ENCODE measurements at regions not wholly inside any gene's neighbourhood (a gene's known extent, or its start where the extent isn't known, plus 50 kb on each side); places are given as distances from the start of the nearest gene placed in this dataset.
"Not testable (repeated sequence)": the region's sequence is repeated elsewhere in the genome, so short reads cannot be mapped to it uniquely, and the experiment has no call there.

DNA sequence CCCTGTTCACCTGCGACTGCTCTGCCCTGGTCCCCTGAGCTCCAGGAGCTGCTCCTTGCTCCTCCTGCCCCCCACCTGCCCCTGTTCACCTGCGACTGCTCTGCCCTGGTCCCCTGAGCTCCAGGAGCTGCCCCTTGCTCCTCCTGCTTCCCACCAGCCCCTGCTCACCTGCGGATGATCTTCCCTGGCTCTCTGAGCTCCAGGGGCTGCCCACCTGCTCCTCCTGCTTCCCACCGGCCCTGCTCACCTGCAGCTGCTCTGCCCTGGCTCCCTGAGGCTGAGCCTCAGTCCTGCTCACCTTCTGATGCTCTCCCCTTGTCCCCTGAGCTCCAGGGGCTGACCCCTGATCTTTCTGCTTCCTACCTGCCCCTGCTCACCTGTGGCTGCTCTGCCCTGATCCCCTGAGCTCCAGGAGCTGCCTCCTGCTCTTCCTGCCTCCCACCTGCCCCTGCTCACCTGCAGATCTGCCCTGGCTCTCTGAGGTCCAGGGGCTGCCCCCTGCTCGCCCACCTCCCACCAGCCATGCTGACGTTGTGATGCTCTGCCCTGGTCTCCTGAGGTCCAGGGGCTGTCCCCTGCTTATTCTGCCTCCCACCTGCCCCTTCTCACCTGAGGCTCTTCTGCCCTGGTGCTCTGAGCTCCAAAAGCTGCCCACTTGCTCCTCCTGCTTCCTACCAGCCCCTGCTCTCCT lies 219.2 kb downstream of the TMEM121 start:
- no peak for DNase-seq (ENCODE audit: low read depth)
- H3K4me3 ChIP-seq (ENCODE audit: control insufficient read depth, low read depth, low read length), result no peak overlapping the region
- TF ChIP-seq, protein P1, sequence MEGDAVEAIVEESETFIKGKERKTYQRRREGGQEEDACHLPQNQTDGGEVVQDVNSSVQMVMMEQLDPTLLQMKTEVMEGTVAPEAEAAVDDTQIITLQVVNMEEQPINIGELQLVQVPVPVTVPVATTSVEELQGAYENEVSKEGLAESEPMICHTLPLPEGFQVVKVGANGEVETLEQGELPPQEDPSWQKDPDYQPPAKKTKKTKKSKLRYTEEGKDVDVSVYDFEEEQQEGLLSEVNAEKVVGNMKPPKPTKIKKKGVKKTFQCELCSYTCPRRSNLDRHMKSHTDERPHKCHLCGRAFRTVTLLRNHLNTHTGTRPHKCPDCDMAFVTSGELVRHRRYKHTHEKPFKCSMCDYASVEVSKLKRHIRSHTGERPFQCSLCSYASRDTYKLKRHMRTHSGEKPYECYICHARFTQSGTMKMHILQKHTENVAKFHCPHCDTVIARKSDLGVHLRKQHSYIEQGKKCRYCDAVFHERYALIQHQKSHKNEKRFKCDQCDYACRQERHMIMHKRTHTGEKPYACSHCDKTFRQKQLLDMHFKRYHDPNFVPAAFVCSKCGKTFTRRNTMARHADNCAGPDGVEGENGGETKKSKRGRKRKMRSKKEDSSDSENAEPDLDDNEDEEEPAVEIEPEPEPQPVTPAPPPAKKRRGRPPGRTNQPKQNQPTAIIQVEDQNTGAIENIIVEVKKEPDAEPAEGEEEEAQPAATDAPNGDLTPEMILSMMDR (IDR thresholded peaks at IDR 0.05; ENCODE audit: control insufficient read depth, insufficient read depth, low read depth, low read length, missing control alignments), result no peak

DNA sequence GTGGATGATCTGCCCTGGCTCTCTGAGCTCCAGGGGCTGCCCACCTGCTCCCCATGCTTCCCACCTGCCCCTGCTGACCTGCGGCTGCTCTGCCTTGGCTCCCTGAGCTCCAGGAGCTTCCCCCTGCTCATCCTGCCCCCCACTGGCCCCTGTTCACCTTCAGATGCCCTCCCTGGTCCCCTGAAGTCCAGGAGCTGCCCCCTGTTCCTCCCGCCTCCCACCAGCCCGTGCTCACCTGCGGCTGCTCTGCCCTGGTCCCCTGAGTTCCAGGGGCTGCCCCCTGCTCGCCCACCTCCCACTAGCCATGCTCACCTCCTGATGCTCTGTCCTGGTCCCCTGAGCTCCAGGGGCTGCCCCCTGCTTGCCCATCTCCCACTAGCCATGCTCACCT lies 219.7 kb downstream of the TMEM121 start:
- DNase-seq (ENCODE audit: low read depth), result no peak
- TF ChIP-seq, protein P1 (IDR thresholded peaks at IDR 0.05; ENCODE audit: control insufficient read depth, insufficient read depth, low read depth, low read length, missing control alignments), result no peak
- H3K4me3 ChIP-seq (ENCODE audit: control insufficient read depth, low read depth, low read length), result no peak overlapping the region

DNA sequence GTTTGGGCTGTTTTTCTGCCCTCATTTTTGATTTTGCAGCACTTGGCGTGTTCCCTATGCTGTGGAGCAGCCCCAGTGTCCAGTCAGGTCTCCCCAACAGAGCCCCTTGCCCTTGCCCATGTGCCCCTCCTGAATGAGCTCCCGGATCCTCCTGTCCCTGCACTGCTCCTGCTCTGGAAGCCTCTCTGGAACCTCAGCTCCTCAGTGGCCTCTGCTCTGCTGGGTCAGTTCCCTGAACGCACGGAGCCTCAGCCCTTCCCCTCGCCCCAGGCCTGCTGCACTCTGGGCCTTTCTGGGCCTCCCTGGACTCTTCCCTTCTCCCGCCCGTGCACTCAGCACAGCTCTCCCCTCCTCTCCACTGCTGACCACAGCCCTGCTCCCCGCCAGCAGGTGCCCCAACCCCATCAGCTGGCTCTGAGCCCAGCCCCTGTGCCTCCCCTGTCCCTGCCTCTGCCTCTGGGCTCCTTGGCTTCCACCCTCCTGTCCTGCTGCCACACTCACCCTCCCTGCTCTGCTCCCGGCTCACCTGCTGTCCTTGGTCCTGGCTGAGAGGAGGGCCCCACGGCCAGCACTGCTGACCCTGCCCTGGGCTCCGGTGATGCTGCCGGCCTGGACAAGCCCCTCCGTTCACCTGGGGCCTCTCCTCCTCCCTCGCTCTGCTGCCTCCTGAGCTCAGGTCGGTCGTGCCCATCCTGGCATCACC lies 220.6 kb downstream of the TMEM121 start:
- not testable (repeated sequence) for DNase-seq (ENCODE audit: low read depth); H3K4me3 ChIP-seq (ENCODE audit: control insufficient read depth, low read depth, low read length)

DNA sequence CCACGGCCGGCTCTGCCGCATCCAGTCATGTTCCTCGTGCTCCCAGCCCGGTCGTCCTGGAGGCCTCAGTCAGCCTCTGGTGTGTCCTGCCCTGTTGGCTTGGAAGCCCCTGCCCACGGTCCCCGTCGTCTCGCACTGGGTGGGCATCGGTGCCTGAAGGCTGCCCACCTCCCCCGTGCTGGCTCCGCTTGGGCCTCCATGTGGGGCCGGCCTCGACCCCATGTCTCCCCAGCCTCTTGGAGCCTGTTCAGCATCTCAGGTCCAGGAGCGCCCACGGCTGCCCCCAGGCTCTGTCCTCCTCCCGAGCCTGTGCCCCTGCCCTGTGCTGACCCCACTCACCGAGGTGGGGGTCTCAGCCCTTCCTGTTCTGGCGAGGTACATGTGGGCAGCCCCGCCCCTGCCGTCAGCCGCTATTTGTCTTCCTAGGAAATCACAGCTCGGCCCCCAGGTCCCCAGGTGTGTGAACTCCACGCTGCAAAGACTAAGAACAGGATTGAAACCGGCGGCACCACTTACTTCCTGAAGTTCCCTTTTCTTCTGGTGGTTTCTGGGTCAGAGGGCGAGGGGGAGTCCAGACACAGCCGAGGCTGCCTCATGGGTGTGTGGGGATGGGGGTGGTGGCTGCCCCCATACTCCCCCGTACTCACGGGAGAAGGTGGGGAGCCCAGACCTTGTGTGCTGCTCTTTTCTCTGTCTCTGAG lies 221.3 kb downstream of the TMEM121 start:
- not testable (repeated sequence) for DNase-seq (ENCODE audit: low read depth); H3K4me3 ChIP-seq (ENCODE audit: control insufficient read depth, low read depth, low read length)

DNA sequence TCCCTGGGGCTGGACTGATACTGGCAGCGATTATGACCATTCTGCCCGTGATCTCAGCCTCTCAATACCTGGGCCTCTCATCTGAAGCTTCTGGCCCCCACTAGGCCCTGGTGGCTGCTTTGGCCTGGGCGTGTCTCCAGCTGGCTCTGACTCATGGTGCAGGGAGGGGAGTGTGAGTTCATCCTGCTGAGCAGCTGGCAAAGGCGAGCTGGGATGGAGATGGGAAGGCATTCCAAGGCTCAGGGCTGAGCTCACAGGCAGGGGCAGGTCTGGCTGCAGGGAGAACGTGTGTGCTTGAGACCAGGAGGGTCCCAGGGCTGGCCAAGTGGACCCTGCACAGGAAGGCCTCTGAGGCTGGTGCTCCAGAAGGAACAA lies 221.8 kb downstream of the TMEM121 start:
- TF ChIP-seq, protein P1 (IDR thresholded peaks at IDR 0.05; ENCODE audit: control insufficient read depth, insufficient read depth, low read depth, low read length, missing control alignments), result no peak
- DNase-seq (ENCODE audit: low read depth), result no peak
- H3K4me3 ChIP-seq (ENCODE audit: control insufficient read depth, low read depth, low read length), result no peak overlapping the region

DNA sequence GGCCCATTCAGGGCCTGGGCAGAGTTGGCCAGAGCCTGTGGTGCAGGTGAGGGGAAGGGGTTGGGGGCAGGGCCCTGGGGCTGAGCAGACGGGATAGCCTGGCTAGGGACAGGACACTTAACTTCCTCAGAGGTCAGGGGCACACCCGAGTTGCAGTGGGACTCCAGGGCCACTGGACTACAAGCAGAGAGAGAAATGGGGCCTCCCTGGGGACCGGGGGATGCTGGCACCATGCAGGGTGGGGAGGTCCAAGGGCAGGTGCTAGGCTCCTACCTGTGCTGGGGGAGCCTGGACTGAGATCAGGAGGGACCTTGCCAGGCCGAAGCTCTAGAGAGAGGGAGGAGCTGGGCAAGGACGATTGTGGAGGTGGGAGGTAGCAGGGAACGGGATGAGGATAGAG lies 222.3 kb downstream of the TMEM121 start:
- not testable (repeated sequence) for H3K4me3 ChIP-seq (ENCODE audit: control insufficient read depth, low read depth, low read length); DNase-seq (ENCODE audit: low read depth)

DNA sequence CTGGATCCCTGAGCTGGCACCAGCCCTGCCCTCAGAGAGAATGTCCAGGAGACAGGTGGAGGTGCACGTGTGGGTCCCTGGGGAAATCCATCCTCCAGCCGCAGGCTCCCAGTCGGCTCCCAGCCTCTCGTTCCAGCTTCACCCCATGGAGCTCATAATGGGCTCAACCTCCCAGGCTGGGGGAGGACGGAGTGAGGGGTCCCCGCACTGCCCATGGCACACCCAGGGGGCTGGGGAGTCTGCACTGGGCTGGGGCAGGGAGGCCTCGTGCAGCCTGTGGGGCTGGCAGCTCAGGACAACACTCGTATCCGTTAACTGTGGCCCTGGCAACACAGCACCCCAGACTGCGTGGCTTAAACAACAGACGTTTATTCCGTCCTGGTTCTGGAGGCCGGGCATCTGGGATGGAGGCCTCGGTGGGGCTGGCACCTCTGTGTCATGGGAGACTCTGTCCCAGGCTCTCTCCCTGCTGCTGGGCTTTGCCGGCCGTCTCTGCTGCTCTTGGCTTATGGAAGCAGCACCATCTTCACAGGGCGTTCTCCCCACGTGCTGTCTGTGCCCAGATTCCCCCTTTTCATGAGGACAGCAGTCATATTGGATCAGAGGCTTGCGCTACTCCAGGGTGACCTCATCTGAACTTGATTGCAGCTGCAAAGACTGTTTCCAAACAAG lies 223.6 kb downstream of the TMEM121 start:
- DNase-seq (ENCODE audit: low read depth); H3K4me3 ChIP-seq (ENCODE audit: control insufficient read depth, low read depth, low read length): not testable (repeated sequence)

DNA sequence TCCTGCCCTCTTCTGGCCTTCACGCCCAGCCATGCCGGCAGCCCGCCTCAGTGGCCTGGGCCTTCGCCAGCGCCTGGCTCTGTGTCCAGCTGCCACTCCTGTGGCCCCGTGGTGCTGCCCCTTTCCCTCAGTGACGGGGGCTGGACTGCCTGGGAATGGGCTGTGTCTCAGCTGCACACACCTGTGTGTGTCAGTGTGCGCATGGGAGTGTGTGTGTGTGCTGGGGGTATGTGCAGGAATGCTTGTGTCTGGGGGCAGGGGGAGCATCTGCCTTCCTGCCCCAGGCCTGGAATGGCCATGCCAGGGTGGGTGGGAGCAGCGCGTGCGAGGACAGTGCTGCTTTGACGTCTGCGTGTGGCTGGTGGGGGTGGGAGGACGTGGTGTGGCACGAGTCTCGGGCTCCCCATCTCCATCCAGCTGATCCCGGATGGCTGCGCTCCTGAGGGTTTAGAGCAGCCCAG lies 224.9 kb downstream of the TMEM121 start:
- not testable (repeated sequence) for DNase-seq (ENCODE audit: low read depth); H3K4me3 ChIP-seq (ENCODE audit: control insufficient read depth, low read depth, low read length)

DNA sequence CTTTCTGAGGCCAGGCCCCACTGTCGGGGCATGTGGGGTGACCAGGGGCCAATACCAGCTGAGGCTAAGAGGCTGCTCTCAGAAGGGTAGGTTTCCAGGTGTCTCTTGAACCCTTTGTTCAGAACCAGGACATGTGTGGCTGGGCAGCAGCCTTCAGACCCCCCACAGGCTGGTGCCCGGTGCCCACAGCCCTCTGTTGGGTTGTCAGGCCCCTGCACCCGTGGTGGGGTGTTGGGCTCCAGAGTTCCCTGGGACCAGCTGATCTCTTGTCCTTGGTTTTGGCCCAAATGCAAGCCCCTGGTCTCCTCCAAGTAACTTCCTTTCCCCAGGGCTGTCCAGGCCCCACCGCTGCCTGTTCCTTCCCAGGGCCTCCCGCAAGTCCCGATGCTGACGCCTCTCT lies 226.0 kb downstream of the TMEM121 start:
- DNase-seq (ENCODE audit: low read depth); H3K4me3 ChIP-seq (ENCODE audit: control insufficient read depth, low read depth, low read length): not testable (repeated sequence)
